ENCODE measurements at regions not wholly inside any gene's neighbourhood (a gene's known extent, or its start where the extent isn't known, plus 50 kb on each side); places are given as distances from the start of the nearest gene placed in this dataset.

DNA sequence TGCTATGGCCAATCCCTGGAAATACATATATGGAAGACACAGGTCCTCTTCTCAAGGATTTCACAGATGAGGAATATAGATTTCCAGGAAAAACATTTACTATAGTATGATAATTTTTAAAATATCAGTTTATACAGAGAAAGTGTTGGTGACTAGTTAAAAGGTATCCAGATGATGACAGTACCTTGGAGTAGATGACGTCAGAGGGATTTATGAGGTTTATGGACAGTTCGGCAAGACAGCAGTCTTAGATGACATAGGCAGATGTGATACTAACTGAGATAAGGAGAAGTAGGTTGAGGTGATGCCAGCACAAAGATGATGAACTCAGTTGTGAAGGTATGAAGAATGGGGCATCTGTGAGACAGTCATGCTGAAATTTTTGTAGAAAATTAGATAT is 750.3 kb downstream of the PRELID2 start:
- no peaks in the 10 kb centered on the region for H3K27me3 ChIP-seq (ENCODE audit: insufficient read depth, low read depth)
- H3K79me2 ChIP-seq (ENCODE audit: low read depth): no peaks in the 10 kb centered on the region
- H3K27ac ChIP-seq: no peak overlapping the region
- H3K4me2 ChIP-seq: no peak overlapping the region
- H3K4me1 ChIP-seq (replicated peaks; ENCODE audit: insufficient read depth): no peaks in the 10 kb centered on the region
- H3K9me3 ChIP-seq (ENCODE audit: insufficient read depth, low read depth): no peaks in the 10 kb centered on the region
- ChIA-PET CTCF (no interaction called here), POLR2A (ENCODE audit: unreplicated experiment) (no interaction called here)
- BruUV-seq (replicated peaks): no TSS peak
- H3K9me2 ChIP-seq (ENCODE audit: insufficient read depth): no peaks in the 10 kb centered on the region
- intact Hi-C loops (cut with micrococcal nuclease; ENCODE audit: unreplicated experiment): no loop called here
- no peak overlapping the region for H2AFZ ChIP-seq
- H3F3A ChIP-seq (ENCODE audit: insufficient read depth, low read depth): no peaks in the 10 kb centered on the region
- no peak overlapping the region for H3K4me3 ChIP-seq
- no peak for TF ChIP-seq EZH2 (IDR thresholded peaks at IDR 0.05; ENCODE audit: low read depth)
- TF ChIP-seq, protein P1, sequence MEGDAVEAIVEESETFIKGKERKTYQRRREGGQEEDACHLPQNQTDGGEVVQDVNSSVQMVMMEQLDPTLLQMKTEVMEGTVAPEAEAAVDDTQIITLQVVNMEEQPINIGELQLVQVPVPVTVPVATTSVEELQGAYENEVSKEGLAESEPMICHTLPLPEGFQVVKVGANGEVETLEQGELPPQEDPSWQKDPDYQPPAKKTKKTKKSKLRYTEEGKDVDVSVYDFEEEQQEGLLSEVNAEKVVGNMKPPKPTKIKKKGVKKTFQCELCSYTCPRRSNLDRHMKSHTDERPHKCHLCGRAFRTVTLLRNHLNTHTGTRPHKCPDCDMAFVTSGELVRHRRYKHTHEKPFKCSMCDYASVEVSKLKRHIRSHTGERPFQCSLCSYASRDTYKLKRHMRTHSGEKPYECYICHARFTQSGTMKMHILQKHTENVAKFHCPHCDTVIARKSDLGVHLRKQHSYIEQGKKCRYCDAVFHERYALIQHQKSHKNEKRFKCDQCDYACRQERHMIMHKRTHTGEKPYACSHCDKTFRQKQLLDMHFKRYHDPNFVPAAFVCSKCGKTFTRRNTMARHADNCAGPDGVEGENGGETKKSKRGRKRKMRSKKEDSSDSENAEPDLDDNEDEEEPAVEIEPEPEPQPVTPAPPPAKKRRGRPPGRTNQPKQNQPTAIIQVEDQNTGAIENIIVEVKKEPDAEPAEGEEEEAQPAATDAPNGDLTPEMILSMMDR (conservative IDR thresholded peaks at IDR 0.05): no peak
- H4K20me1 ChIP-seq (ENCODE audit: insufficient read depth): no peaks in the 10 kb centered on the region
- no peaks in the 10 kb centered on the region for H3K36me3 ChIP-seq (ENCODE audit: low read depth)
- no peak for DNase-seq

DNA sequence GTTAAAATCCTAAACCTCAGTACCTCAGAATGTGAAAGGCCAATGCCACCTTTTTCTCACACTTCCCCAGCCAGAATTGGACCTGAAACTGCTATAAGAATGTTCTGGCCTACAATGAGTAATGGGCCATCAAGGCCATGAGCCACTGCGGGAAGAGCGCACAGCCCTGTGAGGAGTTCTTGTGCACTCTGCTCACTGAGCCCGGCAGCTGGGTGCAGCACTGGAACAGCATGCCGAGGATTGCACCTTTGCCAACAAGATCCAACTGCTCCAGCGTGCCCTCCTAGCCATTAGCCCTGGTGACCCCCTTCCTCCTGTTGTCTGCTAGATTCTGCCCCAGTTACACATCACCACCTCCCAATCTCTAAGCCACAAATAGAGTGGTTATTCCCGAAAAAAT is 758.1 kb downstream of the PRELID2 start:
- Histone ChIP-seq H3K4me1 (replicated peaks; ENCODE audit: insufficient read depth) (no peaks in the 10 kb centered on the region), H3K4me3 (no peak overlapping the region), H3K9me2 (ENCODE audit: insufficient read depth) (no peaks in the 10 kb centered on the region), H3K4me2 (no peak overlapping the region), H3K27ac (no peak overlapping the region), H3F3A (ENCODE audit: insufficient read depth, low read depth) (no peaks in the 10 kb centered on the region), H2AFZ (no peak overlapping the region), H3K27me3 (ENCODE audit: insufficient read depth, low read depth) (no peaks in the 10 kb centered on the region), H3K79me2 (ENCODE audit: low read depth) (no peaks in the 10 kb centered on the region), H3K36me3 (ENCODE audit: low read depth) (no peaks in the 10 kb centered on the region), H3K9me3 (ENCODE audit: insufficient read depth, low read depth) (no peaks in the 10 kb centered on the region), H4K20me1 (ENCODE audit: insufficient read depth) (no peaks in the 10 kb centered on the region)
- intact Hi-C loops (cut with micrococcal nuclease; ENCODE audit: unreplicated experiment): no loop called here
- TF ChIP-seq, protein P1 (conservative IDR thresholded peaks at IDR 0.05): no peak
- no peak for TF ChIP-seq EZH2 (IDR thresholded peaks at IDR 0.05; ENCODE audit: low read depth)
- DNase-seq: no peak
- POLR2A ChIA-PET (ENCODE audit: unreplicated experiment): interaction anchor here (0.6 kb wide), 1 partner anchor 32 kb away, joined by 6 read pairs; no protein-coding TSS in a partner anchor
- no TSS peak for BruUV-seq (replicated peaks)
- CTCF ChIA-PET: no interaction called here

DNA sequence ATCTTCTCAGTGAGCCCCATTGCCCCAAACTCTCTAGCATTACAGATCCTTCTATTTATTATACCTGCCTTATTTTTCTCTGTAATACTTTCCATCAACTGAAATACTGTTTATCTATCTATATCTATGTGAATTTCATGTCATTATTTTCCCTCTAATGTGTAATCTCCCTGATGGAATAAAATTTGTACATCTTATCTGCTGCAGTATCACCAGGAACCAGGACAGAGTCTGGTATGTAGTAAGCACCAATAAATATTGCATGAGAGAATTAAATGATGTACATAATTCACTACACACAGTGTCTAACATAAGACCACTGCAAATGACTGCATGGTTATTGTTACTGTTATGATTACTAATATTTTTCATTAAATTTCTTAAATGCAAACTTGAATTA is 759.1 kb downstream of the PRELID2 start:
- Histone ChIP-seq H3F3A (ENCODE audit: insufficient read depth, low read depth) (no peaks in the 10 kb centered on the region), H3K36me3 (ENCODE audit: low read depth) (no peaks in the 10 kb centered on the region), H3K9me3 (ENCODE audit: insufficient read depth, low read depth) (no peaks in the 10 kb centered on the region), H3K4me2 (no peak overlapping the region), H3K4me1 (replicated peaks; ENCODE audit: insufficient read depth) (no peaks in the 10 kb centered on the region), H3K4me3 (no peak overlapping the region), H2AFZ (no peak overlapping the region), H4K20me1 (ENCODE audit: insufficient read depth) (no peaks in the 10 kb centered on the region), H3K27ac (no peak overlapping the region), H3K79me2 (ENCODE audit: low read depth) (no peaks in the 10 kb centered on the region), H3K27me3 (ENCODE audit: insufficient read depth, low read depth) (no peaks in the 10 kb centered on the region), H3K9me2 (ENCODE audit: insufficient read depth) (no peaks in the 10 kb centered on the region)
- CTCF ChIA-PET: no interaction called here
- no TSS peak for BruUV-seq (replicated peaks)
- no peak for TF ChIP-seq EZH2 (IDR thresholded peaks at IDR 0.05; ENCODE audit: low read depth)
- TF ChIP-seq, protein P1 (conservative IDR thresholded peaks at IDR 0.05): no peak
- no peak for DNase-seq
- POLR2A ChIA-PET (ENCODE audit: unreplicated experiment): no interaction called here
- intact Hi-C loops (cut with micrococcal nuclease; ENCODE audit: unreplicated experiment): no loop called here
